Endothelial cell of umbilical vein (primary cell): ENCODE measurements at regions not wholly inside any gene's neighbourhood (a gene's known extent, or its start where the extent isn't known, plus 50 kb on each side); places are given as distances from the start of the nearest gene placed in this dataset.

Experiments used
- BruUV-seq: library from RNA; stranded (reverse); fragments of 400-500 nt; replicated peaks from 2 replicates; lab custom pipeline; 2021; lab: Mats Ljungman, UMichigan
- CTCF ChIA-PET: fragments of 300-600, 350-600 bp; sonication (Branson Sonifier 250); formaldehyde crosslinking; loops from one replicate; lab custom pipeline; 2021; ENCODE audit warnings: antibody characterized with exemption, inconsistent platforms; lab: Charles Lee
- POLR2A ChIA-PET: fragments of 300-600, 350-600 bp; sonication (Branson Sonifier 250); formaldehyde crosslinking; loops from one replicate; lab custom pipeline; 2021; ENCODE audit warnings: antibody characterized with exemption, inconsistent platforms; lab: Charles Lee
- DNase-seq: peaks from one replicate; pipeline ENCODE4 v3.0.0-alpha.2; 2011; ENCODE audit warnings: low read depth, low spot score
- FAIRE-seq: peaks from 2 replicates; lab custom pipeline; 2011; peaks lifted over from hg19 to GRCh38; lab: Jason Lieb, UNC
- H2AFZ ChIP-seq: 2 replicates; pipeline ENCODE4 v1.6.0; 2012; ENCODE audit warnings: low read depth, low read length, control low read depth, inconsistent platforms
- H3K27ac ChIP-seq: 2 replicates; pipeline ENCODE4 v1.5.1; 2011; ENCODE audit warnings: low read depth, mild to moderate bottlenecking, control low read depth, low read length, moderate library complexity; ENCODE audit not compliant: insufficient read depth
- H3K27me3 ChIP-seq, 2 experiments: 2 replicates each; pipeline versions ENCODE4 v1.6.0 to v1.6.1; 2011; ENCODE audit warnings: low read length in 2 of 2, mixed read lengths in 1 of 2; ENCODE audit not compliant: control insufficient read depth in 2 of 2, insufficient read depth in 2 of 2
- H3K36me3 ChIP-seq, 2 experiments: 2 replicates in 1 of 2; 3 replicates in 1 of 2; pipeline ENCODE4 v1.5.1; 2011; ENCODE audit warnings: low read length in 2 of 2, mild to moderate bottlenecking in 1 of 2, moderate library complexity in 1 of 2; ENCODE audit not compliant: control insufficient read depth in 2 of 2, insufficient read depth in 2 of 2; ENCODE audit errors: extremely low read depth in 1 of 2
- H3K4me1 ChIP-seq: 3 replicates; pipeline ENCODE4 v1.5.1; 2011; ENCODE audit warnings: mild to moderate bottlenecking, low read length; ENCODE audit not compliant: control insufficient read depth, insufficient read depth; ENCODE audit errors: extremely low read depth
- H3K4me2 ChIP-seq: 2 replicates; pipeline ENCODE4 v1.6.1; 2011; ENCODE audit warnings: low read length, control low read depth, mixed read lengths; ENCODE audit not compliant: insufficient read depth
- H3K4me3 ChIP-seq, 3 experiments: fragments of 200-600 bp in 1 of 3; sonication (generic), shearing (Covaris generic) in 1 of 3; replicated peaks in 1 of 3; 2 replicates each; pipeline ENCODE4 v1.5.1; 2011 to 2016; ENCODE audit warnings: control low read depth in 3 of 3, low read length in 3 of 3, mild to moderate bottlenecking in 2 of 3, inconsistent platforms in 1 of 3, low read depth in 1 of 3, moderate library complexity in 1 of 3; ENCODE audit not compliant: insufficient read depth in 1 of 3
- H3K79me2 ChIP-seq: 2 replicates; pipeline ENCODE4 v1.6.0; 2012; ENCODE audit warnings: low read length, inconsistent platforms; ENCODE audit not compliant: control insufficient read depth, insufficient read depth
- H3K9ac ChIP-seq: replicated peaks from 2 replicates; pipeline ENCODE3; 2011; ENCODE audit warnings: low read length, control low read depth; ENCODE audit not compliant: insufficient read depth; ENCODE audit errors: extremely low read depth
- H3K9me1 ChIP-seq: replicated peaks from 3 replicates; pipeline ENCODE4 v1.6.0; 2011; ENCODE audit warnings: mild to moderate bottlenecking, low read length; ENCODE audit not compliant: control insufficient read depth, insufficient read depth; ENCODE audit errors: extremely low read depth
- H3K9me3 ChIP-seq: replicated peaks from 2 replicates; pipeline ENCODE4 v1.5.1; 2012; ENCODE audit warnings: low read length, inconsistent platforms; ENCODE audit not compliant: control insufficient read depth, insufficient read depth
- H4K20me1 ChIP-seq: replicated peaks from 2 replicates; pipeline ENCODE3; 2011; ENCODE audit warnings: mild to moderate bottlenecking, low read length; ENCODE audit not compliant: control insufficient read depth, insufficient read depth; ENCODE audit errors: extremely low read depth
- CTCF ChIP-seq, 2 donors: IDR thresholded peaks; 1 replicate in 1 of 2; 2 replicates in 1 of 2; pipeline ENCODE4 v1.5.1; 2011; ENCODE audit warnings: low read length in 2 of 2, mild to moderate bottlenecking in 2 of 2, moderate library complexity in 2 of 2, control low read depth in 1 of 2, inconsistent platforms in 1 of 2, low read depth in 1 of 2; ENCODE audit not compliant: insufficient read depth in 1 of 2; ENCODE audit errors: extremely low read depth in 1 of 2
- EZH2 ChIP-seq: IDR thresholded peaks from 2 replicates; pipeline ENCODE4 v1.6.1; 2012; ENCODE audit warnings: borderline replicate concordance, low read depth, mild to moderate bottlenecking, moderate library complexity, low read length, inconsistent platforms; ENCODE audit not compliant: severe bottlenecking
- FOS ChIP-seq: IDR thresholded peaks from 2 replicates; pipeline ENCODE4 v1.6.1; 2011; ENCODE audit warnings: mild to moderate bottlenecking, low read length, moderate library complexity, borderline replicate concordance; ENCODE audit not compliant: insufficient read depth
- GATA2 ChIP-seq: IDR thresholded peaks from 2 replicates; pipeline ENCODE4 v1.7.0; 2011; ENCODE audit warnings: low read depth, mild to moderate bottlenecking, moderate library complexity, mixed read lengths, low read length; ENCODE audit not compliant: insufficient read length, insufficient read depth
- JUN ChIP-seq: IDR thresholded peaks from 2 replicates; pipeline ENCODE4 v1.6.1; 2011; ENCODE audit warnings: borderline replicate concordance, low read depth; ENCODE audit not compliant: insufficient read length, insufficient read depth
- MAX ChIP-seq: IDR thresholded peaks from 2 replicates; pipeline ENCODE4 v1.6.1; 2011; ENCODE audit not compliant: insufficient read depth, insufficient read length
- MYC ChIP-seq: IDR thresholded peaks from one replicate; pipeline ENCODE4 v1.6.1; 2011; ENCODE audit warnings: mild to moderate bottlenecking, low read depth, low read length
- POLR2A ChIP-seq: IDR thresholded peaks from 2 replicates; pipeline ENCODE4 v1.6.1; 2012; ENCODE audit warnings: low read depth, mild to moderate bottlenecking, control low read depth, low read length
- POLR2AphosphoS5 ChIP-seq: IDR thresholded peaks from 2 replicates; pipeline ENCODE4 v1.6.1; 2012; ENCODE audit warnings: low read depth, mild to moderate bottlenecking, control low read depth, low read length, moderate library complexity; ENCODE audit not compliant: insufficient read depth
- dilution Hi-C: fragments of 300-500 bp; cut with MboI; formaldehyde crosslinking; loops from one replicate; pipeline ENCODE4 v1.15.0; 2019; ENCODE audit warnings: low sequenced_read_pairs; ENCODE audit not compliant: extremely low pct_ligation_motif_present
- intact Hi-C: fragments of 100-400 bp; cut with micrococcal nuclease; formaldehyde crosslinking; loops from one replicate; pipeline ENCODE4 v1.10.0; 2022

- CTCF ChIA-PET: no interaction called here
- FAIRE-seq: no peak
- no TSS peak for BruUV-seq
Observed at GRCh38 chr19:31555634-31556215, 206.5 kb upstream of the TSHZ3 start.

More at GRCh38 chr19:31555634-31556215, 206.5 kb upstream of the TSHZ3 start:
- Histone ChIP-seq H3K4me3 (no peak overlapping the region), H3K9ac (no peak overlapping the region), H3K9me1 (no peaks in the 10 kb centered on the region), H3K4me1 (no peaks in the 10 kb centered on the region), H3K27me3 (no peaks in the 10 kb centered on the region), H3K36me3 (no peaks in the 10 kb centered on the region), H3K9me3 (peaks cover 4% of the 10 kb centered on the region), H4K20me1 (no peaks in the 10 kb centered on the region), H2AFZ (no peak overlapping the region), H3K4me2 (no peak overlapping the region), H3K27ac (no peak overlapping the region), H3K79me2 (no peaks in the 10 kb centered on the region)
- POLR2A ChIA-PET: no interaction called here
- dilution Hi-C loops (no loop called here), intact Hi-C loops (no loop called here)
- DNase-seq: no peak
- TF ChIP-seq EZH2 (no peak), JUN (no peak), MAX (no peak), MYC (no peak), POLR2AphosphoS5 (no peak), CTCF (IDR thresholded peaks at IDR 0.05; ENCODE audit: extremely low read depth in 1 of 2, insufficient read depth in 1 of 2, low read depth in 1 of 2, low read length in 2 of 2) (no peak), POLR2A (no peak), FOS (no peak), GATA2 (no peak)
